ENCODE measurements at regions not wholly inside any gene's neighbourhood (a gene's known extent, or its start where the extent isn't known, plus 50 kb on each side); places are given as distances from the start of the nearest gene placed in this dataset.

GRCh38 chr1:239151937-239152336, 234.4 kb upstream of the CHRM3 start:
- intact Hi-C loops (cut with DNase I): no loop called here
- no peak overlapping the region for H3K4me3 ChIP-seq
- H3K27me3 ChIP-seq: no peaks in the 10 kb centered on the region
- no peak for TF ChIP-seq POLR2A (IDR thresholded peaks at IDR 0.05)
- TF ChIP-seq, protein P1, sequence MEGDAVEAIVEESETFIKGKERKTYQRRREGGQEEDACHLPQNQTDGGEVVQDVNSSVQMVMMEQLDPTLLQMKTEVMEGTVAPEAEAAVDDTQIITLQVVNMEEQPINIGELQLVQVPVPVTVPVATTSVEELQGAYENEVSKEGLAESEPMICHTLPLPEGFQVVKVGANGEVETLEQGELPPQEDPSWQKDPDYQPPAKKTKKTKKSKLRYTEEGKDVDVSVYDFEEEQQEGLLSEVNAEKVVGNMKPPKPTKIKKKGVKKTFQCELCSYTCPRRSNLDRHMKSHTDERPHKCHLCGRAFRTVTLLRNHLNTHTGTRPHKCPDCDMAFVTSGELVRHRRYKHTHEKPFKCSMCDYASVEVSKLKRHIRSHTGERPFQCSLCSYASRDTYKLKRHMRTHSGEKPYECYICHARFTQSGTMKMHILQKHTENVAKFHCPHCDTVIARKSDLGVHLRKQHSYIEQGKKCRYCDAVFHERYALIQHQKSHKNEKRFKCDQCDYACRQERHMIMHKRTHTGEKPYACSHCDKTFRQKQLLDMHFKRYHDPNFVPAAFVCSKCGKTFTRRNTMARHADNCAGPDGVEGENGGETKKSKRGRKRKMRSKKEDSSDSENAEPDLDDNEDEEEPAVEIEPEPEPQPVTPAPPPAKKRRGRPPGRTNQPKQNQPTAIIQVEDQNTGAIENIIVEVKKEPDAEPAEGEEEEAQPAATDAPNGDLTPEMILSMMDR (IDR thresholded peaks at IDR 0.05): no peak
- H3K9me3 ChIP-seq (replicated peaks in 1 of 3): no peaks in the 10 kb centered on the region
- 64 to 73% (median 66%) methylated on average over 2 of the region's 2 CpGs for WGBS, 4 donors
- no peak for DNase-seq
- H3K27ac ChIP-seq: no peak overlapping the region
- H3K4me1 ChIP-seq (replicated peaks in 1 of 2): no peaks in the 10 kb centered on the region
- H3K36me3 ChIP-seq (replicated peaks in 1 of 2): no peaks in the 10 kb centered on the region

GRCh38 chr1:239140968-239141367, 245.4 kb upstream of the CHRM3 start:
- TF ChIP-seq, protein P1 (IDR thresholded peaks at IDR 0.05): no peak
- TF ChIP-seq POLR2A (IDR thresholded peaks at IDR 0.05): no peak
- intact Hi-C loops (cut with DNase I): no loop called here
- WGBS, 4 donors: 83 to 90% (median 85%) methylated on average over 4 of the region's 4 CpGs

GRCh38 chr1:239139801-239140200, 246.6 kb upstream of the CHRM3 start:
- DNase-seq: no peak
- no peaks in the 10 kb centered on the region for H3K9me3 ChIP-seq (replicated peaks in 1 of 3)
- no peaks in the 10 kb centered on the region for H3K4me1 ChIP-seq (replicated peaks in 1 of 2)
- WGBS, 4 donors: 56 to 78% (median 65%) methylated on average over 5 of the region's 5 CpGs
- no peak overlapping the region for H3K4me3 ChIP-seq
- no peak overlapping the region for H3K27ac ChIP-seq
- no peaks in the 10 kb centered on the region for H3K27me3 ChIP-seq
- TF ChIP-seq, protein P1 (IDR thresholded peaks at IDR 0.05): no peak
- no peak for TF ChIP-seq POLR2A (IDR thresholded peaks at IDR 0.05)
- intact Hi-C loops (cut with DNase I): no loop called here
- H3K36me3 ChIP-seq (replicated peaks in 1 of 2): no peaks in the 10 kb centered on the region

More at GRCh38 chr1:239140968-239141367, 245.4 kb upstream of the CHRM3 start:
- no peaks in the 10 kb centered on the region for H3K9me3 ChIP-seq (replicated peaks in 1 of 3)
- no peaks in the 10 kb centered on the region for H3K27me3 ChIP-seq
- H3K36me3 ChIP-seq (replicated peaks in 1 of 2): no peaks in the 10 kb centered on the region
- H3K4me3 ChIP-seq: no peak overlapping the region
- no peak for DNase-seq
- no peak overlapping the region for H3K27ac ChIP-seq
- H3K4me1 ChIP-seq (replicated peaks in 1 of 2): no peaks in the 10 kb centered on the region

GRCh38 chr1:239128541-239128940, 257.8 kb upstream of the CHRM3 start:
- no peak overlapping the region for H3K27ac ChIP-seq
- H3K27me3 ChIP-seq: no peaks in the 10 kb centered on the region
- WGBS, 4 donors: 59 to 71% (median 64%) methylated on average over 3 of the region's 3 CpGs
- no peak for TF ChIP-seq POLR2A (IDR thresholded peaks at IDR 0.05)
- TF ChIP-seq, protein P1 (IDR thresholded peaks at IDR 0.05): no peak
- no peak for DNase-seq
- H3K4me3 ChIP-seq: no peak overlapping the region
- no peaks in the 10 kb centered on the region for H3K36me3 ChIP-seq (replicated peaks in 1 of 2)
- no peaks in the 10 kb centered on the region for H3K9me3 ChIP-seq (replicated peaks in 1 of 3)
- intact Hi-C loops (cut with DNase I): no loop called here
- H3K4me1 ChIP-seq (replicated peaks in 1 of 2): no peaks in the 10 kb centered on the region

All from adrenal gland (tissue), 9 donors.